HG02943 (cell line): ENCODE measurements at regions not wholly inside any gene's neighbourhood (a gene's known extent, or its start where the extent isn't known, plus 50 kb on each side); places are given as distances from the start of the nearest gene placed in this dataset.

Source experiments
- ATAC-seq: cut with Tn5 transposase; IDR thresholded peaks from one replicate; pipeline ENCODE4 v1.9.1; 2021; ENCODE audit warnings: mild to moderate bottlenecking, low read depth, moderate library complexity; ENCODE audit not compliant: unreplicated experiment

DNA sequence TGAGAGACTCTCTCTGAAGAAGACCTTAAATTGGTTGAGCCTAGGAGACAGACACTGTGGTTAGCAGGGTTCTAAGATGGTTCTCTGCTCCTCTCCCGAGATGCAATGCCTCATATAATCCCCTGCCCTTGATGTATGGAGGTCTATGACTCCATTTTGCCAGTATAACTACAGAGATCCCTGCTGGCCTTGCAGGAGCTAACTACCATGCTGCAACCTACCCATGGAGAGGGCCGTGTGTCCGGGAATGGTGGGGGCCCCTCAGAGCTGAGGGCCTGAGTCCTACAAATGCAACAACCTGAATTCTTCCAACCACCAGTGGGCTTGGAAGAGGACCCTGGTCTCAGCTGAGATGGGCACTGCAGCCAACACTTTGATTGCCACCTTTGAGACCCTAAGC is 388.0 kb downstream of the SETD4 start:
- ATAC-seq, result no peak

DNA sequence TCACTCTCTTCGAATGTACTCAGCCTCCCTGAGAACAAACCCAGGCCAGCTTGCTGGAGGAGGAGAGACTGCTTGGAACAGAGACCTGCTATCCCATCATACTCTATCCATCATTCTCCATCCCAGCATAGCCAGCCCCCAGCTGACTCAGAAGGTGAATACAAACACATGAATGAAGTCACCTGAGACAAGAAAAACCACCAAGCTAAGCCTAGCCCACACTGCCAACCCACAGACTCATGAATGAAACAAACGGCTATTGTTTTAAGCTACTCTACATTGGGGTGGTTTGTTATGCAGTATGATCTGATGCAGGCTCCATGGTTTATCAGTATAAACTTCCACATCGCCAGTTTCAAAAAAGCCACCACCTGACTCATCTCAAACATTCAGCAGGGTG is 395.6 kb downstream of the SETD4 start:
- ATAC-seq, result no peak

DNA sequence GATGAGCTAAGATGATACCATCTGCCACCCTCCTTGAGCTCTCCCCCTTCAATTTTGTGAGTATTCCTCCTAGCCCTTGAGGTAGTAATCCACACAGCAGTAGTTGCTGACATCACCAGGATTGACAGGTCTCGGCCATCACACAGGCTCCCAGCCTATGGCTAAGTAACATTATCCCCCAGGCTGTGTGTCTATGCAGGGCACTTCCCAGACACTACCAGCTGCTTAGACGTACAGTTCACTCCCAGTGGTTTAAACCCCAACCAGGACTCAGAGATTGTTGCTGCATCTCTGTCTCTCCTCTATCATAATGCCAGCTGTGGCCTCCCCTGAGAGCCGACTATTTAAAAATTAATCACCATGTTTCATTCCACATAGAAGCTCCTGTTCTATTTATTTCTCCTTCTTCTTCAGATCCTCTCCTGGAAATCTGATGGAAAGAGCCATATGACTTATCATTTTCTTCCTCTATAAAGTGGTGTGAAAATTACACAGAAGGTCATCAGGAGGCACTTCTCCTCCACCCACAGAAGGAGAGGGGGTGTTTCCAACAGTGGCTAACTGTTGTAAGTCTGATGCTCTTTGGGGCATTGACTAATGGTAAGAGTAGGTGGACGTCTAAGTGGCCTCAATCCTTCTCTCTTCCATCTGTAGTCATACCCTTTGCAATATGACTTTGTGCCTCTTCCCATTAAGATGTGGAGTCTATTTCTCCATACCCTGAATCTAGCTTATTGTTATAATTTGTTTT is 396.3 kb downstream of the SETD4 start:
- ATAC-seq, result no peak

DNA sequence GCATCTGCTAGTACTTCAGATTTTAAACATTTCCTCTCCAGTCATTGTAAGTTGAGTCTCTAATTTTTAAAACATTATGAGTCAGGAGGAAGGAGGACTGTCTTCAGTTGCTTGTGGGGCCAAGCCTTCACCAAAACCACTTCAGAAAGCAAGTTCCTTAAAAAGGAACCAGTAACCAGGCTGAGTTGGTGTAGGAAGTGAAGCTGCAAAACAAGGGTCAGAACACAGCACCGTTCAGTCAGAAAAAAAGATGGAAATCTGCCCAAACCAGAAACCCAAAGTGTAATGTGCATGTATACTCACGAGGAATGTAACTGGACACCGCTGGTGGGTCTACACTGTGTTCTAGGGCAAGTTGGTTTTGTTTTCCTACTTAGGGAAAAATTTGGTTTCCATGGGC is 402.1 kb downstream of the SETD4 start:
- ATAC-seq, result no peak

DNA sequence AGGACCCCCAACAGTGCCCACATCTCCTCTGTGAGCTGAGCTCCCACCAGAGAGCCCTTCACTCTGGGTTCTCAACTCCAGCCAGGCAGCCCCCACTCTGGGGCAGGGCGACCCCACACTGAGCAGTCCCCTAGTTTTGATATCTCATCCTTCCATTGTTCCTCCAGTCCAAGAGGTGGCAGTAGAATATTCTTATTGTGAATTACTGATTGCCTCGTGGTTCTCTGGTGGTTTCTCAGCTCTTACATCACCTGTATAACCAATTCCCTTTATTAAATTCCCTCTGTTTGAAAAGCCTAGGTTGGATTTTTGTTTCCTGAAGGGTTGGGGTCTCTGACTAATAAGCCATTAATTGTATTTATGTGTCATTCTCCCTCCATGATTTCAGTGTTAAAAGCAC is 407.5 kb downstream of the SETD4 start:
- ATAC-seq, result no peak

- no peak for ATAC-seq
Measured at GRCh38 chr21:35652196-35652595, 408.1 kb downstream of the SETD4 start.

- no peak for ATAC-seq
Measured at GRCh38 chr21:35651196-35651595, 409.1 kb downstream of the SETD4 start.

DNA sequence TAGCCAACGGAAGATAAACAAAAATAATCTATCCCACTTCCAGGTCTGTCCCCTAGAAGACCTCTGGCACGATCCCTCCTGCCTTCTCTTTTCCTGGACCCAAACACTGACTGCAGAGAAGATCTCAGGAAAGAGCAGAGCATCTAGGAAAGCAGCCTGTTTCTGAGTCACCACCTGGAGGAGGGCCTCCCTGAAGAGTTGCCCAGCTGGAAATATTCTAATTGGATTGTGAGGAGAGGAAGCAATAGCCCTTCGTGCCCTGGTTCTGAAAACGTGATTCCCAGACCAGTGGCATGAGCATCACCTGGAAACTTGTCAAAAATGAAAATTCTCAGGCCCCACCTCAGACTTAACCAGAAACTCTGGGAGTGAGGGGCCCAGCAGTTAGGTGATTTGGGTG is 411.1 kb downstream of the SETD4 start:
- ATAC-seq, result no peak

DNA sequence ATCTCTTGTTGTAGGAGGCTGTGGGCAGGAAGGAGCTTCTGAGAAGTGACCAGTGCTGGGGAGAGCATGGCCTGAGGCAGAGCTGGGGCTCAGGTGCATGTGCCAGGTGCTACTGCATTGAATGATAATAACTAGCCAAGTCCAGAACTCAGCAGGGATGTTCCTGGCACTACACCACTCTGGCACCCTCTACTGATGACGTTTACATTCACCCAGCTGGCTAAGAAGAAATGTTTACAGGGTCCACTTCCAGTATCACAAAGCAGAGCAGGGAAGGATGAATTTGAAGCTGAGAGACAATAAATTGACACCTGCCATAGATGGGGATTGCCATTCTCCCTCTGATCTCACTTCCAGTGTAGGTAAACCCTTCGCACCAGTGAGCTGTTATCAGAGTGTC is 411.8 kb downstream of the SETD4 start:
- no peak for ATAC-seq

DNA sequence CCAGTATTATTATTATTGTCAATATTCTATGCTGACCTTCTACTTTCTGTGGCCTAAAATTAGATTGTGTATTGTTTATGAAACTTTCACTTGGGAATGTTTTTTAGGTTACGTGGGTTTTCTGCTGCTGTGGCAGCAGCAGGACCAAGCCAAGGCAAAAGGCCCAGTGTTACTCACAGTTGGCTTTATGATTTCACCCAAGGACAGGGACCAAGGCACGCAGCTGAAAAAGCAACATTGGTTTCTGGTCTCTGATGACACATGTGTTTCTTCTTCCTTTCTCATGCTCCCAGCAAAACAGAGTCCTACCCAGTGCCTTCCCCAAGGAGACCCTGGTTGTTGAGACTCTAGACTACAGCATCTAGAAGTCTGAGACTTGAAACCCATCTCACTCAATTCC is 413.7 kb downstream of the SETD4 start:
- ATAC-seq, result no peak

GRCh38 chr21:35645991-35646390 is 414.3 kb downstream of the SETD4 start:
- ATAC-seq, result no peak

GRCh38 chr21:35644523-35644922 is 415.8 kb downstream of the SETD4 start:
- no peak for ATAC-seq

- ATAC-seq, result no peak
Measured at GRCh38 chr21:35643176-35643575, 417.1 kb downstream of the SETD4 start.

DNA sequence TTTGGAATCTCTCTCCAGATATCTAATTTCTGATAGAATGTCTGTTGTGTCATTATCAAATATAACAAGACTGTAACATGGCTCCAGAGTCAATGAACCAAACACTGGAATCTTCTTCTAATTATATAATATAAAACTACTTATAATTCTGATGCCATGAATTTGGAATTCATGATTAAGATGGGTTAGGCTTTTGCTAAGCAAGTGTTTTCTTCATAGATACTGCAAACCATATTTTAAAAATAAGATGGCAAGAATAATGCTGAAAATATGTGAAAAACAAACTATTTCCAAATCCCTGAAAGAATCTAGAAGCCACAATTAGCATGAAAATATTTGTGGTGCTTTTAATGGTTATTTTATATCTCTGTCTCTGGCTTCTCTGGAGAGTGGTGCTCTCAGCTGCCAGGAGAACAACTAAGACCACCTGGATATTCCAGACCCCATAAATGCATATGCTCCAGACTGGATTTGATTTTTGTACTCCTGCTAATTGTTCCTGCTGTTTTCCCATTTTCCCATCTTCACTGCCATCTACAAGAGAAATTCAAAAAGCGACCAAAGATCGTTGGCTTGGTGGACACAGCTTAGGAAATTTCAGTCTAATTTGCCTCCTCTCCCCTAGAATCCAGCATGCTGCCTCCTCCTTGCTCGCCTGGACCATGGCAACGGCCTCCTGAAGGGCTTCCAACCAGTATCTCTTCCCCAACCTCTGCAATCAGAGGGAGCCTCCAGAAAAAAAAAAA is 418.9 kb downstream of the SETD4 start:
- ATAC-seq, result no peak

DNA sequence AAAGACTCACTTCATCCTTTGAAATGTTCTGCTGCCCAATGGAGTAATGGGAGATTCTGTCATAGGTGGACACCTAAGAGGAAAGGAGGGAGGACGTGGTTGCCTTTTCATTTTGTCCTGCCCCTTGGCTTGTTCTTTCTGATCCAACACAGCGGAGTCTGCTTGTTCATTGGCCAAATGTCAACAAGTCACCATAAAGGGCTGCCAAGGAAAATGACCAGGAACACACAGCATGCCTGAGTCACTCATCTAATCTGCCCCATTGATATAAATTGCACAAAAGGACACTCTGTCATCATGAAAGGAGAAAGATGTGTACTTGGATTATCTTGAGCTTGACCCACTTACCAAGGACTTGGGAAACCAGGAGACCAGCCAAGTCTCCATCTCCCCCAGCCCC is 422.9 kb downstream of the SETD4 start:
- no peak for ATAC-seq

DNA sequence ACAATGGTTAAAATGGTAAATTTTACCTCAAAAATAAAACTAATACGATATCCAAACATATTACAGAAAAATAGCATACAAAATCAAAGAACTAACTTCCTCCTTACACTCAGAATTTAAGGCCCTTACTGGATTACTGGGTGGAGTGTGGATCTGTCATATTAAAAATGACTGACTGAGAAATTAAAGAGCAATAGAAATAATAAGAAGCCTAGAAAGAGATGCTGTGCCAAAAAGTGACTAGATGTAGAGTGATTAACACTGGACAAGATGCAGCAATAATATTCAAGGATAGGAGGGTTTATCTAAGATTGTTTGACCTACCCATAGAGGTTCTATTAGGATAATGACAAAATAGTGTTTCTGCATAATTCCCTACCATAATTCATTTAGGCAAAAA is 424.3 kb downstream of the SETD4 start:
- ATAC-seq, result no peak

DNA sequence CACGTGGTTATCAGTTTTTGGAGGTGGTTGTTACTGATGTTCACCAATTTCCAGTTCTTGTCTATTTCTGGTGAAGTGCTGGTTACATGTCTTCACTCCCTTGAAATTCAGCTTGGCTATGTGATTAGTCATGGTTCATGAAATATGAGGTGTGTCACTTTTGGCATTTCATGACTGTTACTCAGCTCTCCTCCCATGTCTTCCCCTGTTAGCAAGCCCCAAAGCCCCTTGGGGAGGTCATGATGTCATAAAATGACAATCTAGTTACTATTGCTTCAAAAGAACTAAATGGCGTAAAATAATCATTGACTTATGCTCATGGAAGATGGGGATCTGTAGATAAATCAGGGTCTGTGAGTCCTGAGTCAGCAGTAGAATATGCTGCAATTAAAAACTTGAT is 425.1 kb downstream of the SETD4 start:
- no peak for ATAC-seq

- ATAC-seq, result no peak
Measured at GRCh38 chr21:35633501-35633900, 426.8 kb downstream of the SETD4 start.

DNA sequence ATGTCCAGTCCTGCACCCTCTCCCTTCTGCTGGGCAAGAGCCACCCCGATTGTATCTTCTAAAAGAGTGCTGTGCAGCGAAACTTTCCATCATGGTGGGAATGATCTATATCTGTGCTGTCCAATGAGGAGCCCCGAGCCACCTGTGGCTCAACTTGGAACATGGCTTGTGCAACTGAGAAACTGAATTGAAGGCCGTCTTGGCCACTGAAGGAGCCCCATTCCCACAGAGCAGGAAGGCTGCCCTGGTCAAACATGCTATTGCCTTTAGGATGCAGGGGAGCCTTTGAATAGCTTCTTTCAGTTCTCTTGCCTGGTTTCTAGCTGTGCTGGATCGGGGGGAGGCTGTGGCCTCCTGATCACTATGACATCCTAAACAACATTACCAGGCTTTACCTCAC is 427.6 kb downstream of the SETD4 start:
- ATAC-seq, result no peak

- no peak for ATAC-seq
Measured at GRCh38 chr21:35628316-35628715, 432.0 kb downstream of the SETD4 start.

DNA sequence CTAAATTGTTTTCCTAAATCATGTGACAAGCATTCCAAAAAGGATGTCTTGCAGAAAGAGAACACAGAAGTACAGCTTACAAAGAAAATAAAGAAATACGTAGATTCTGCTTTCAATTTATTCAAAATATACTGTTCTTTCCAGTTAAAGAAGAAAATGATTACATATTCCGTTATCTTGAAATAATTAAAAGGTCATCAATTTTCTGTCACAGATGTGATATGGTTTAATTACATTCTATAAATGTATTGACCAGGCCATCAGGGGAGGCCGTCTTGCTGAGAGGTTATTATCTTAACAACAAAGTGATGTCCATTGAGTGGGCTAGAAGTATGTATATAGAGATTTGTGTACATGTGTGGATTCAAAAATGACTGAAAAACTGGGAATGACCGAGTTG is 432.9 kb downstream of the SETD4 start:
- ATAC-seq, result no peak

GRCh38 chr21:35625576-35625975 is 434.8 kb downstream of the SETD4 start:
- no peak for ATAC-seq
